ENCODE measurements at regions not wholly inside any gene's neighbourhood (a gene's known extent, or its start where the extent isn't known, plus 50 kb on each side); places are given as distances from the start of the nearest gene placed in this dataset.

DNA sequence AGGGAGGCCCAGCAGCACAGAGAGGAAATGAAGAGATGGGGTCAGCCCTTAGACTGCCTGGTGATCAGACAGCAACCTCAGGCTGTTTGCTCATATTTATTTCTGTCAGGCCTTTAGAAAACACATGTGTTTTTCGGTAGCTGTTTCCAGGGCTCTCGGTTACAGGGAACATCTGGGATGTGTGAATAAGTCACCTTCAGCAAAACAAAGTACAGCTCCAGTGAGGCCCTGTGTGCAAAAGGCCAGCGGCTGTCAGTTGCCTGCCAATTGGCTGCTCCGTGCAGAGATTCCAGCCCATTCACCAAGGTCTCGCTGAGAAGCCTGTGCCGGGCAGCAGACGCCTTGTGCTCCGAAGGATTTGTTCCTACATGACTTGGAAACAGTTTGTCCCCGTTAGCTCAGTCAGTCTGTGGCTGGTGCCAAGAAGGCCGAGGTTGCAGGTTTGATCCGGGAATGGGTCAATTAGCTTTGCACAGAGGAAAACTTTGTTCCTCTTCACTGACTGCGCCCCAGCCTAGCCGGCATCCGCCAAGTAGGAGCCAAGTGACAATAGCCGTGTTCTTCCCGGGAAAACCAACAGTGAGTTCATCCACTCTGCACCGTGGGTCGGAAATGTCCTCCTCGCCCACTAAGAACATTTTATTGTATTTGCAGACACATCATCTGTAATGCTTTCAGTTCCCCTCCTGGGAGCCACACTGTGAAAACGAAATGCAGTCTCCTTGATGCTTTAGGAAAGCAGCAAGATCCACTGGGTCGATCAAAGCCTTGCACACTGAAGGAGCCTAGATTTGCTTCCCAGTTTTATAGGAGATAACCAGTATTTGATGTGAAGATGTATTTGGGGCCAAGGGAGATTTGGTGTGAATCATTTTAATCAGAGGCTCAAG is 315.4 kb upstream of the CDYL start:
- Mint-ChIP-seq H3K9me3 (no peaks in the 10 kb centered on the region), H3K27ac (no peak overlapping the region), H3K4me3 (peak overlapping the region; percentile 36; the same call in 1 of the 2 replicates), H3K4me1 (ENCODE audit: low read depth) (peaks cover 62% of the 10 kb centered on the region), H3K36me3 (ENCODE audit: low read depth) (no peaks in the 10 kb centered on the region), H3K27me3 (ENCODE audit: insufficient read depth) (peaks cover 2% of the 10 kb centered on the region)
- DNase-seq, result no peak
- TF ChIP-seq, protein P1, sequence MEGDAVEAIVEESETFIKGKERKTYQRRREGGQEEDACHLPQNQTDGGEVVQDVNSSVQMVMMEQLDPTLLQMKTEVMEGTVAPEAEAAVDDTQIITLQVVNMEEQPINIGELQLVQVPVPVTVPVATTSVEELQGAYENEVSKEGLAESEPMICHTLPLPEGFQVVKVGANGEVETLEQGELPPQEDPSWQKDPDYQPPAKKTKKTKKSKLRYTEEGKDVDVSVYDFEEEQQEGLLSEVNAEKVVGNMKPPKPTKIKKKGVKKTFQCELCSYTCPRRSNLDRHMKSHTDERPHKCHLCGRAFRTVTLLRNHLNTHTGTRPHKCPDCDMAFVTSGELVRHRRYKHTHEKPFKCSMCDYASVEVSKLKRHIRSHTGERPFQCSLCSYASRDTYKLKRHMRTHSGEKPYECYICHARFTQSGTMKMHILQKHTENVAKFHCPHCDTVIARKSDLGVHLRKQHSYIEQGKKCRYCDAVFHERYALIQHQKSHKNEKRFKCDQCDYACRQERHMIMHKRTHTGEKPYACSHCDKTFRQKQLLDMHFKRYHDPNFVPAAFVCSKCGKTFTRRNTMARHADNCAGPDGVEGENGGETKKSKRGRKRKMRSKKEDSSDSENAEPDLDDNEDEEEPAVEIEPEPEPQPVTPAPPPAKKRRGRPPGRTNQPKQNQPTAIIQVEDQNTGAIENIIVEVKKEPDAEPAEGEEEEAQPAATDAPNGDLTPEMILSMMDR (IDR thresholded peaks at IDR 0.05), result no peak

- Mint-ChIP-seq H3K27me3 (ENCODE audit: insufficient read depth) (peaks cover 2% of the 10 kb centered on the region), H3K27ac (no peak overlapping the region; the same call in 1 of the 2 replicates), H3K9me3 (no peaks in the 10 kb centered on the region), H3K4me3 (no peak overlapping the region), H3K4me1 (ENCODE audit: low read depth) (peaks cover 56% of the 10 kb centered on the region), H3K36me3 (ENCODE audit: low read depth) (no peaks in the 10 kb centered on the region)
- TF ChIP-seq, protein P1 (IDR thresholded peaks at IDR 0.05), result no peak
- no peak for DNase-seq
These were observed 316.2 kb upstream of the CDYL start for GRCh38 chr6:4459996-4460395.

DNA sequence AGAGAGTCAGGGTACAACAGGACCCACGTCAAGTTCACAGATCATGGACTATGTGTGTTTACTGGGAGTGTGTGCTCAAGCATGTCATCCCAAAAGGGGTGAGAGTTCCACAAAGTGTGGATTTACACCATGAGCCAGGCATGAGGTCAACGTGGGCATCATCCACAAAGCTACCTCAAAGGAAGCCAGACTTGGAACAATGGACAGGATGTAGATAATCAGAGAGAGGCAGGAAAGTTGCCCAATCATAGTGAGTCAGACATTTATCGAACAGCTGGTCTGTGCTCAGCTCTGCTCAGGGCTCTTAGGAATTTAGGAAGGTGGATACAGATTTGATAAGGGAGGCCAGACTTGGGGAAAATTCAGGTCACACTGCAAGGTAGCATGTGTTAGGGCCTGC is 317.2 kb upstream of the CDYL start:
- Mint-ChIP-seq H3K4me3 (no peak overlapping the region), H3K27ac (peak overlapping the region; percentile 38; the same call in 1 of the 2 replicates), H3K4me1 (ENCODE audit: low read depth) (peaks cover 54% of the 10 kb centered on the region), H3K36me3 (ENCODE audit: low read depth) (no peaks in the 10 kb centered on the region), H3K9me3 (no peaks in the 10 kb centered on the region), H3K27me3 (ENCODE audit: insufficient read depth) (peaks cover 2% of the 10 kb centered on the region)
- TF ChIP-seq, protein P1 (IDR thresholded peaks at IDR 0.05), result no peak
- DNase-seq, result peak; percentile 55

DNA sequence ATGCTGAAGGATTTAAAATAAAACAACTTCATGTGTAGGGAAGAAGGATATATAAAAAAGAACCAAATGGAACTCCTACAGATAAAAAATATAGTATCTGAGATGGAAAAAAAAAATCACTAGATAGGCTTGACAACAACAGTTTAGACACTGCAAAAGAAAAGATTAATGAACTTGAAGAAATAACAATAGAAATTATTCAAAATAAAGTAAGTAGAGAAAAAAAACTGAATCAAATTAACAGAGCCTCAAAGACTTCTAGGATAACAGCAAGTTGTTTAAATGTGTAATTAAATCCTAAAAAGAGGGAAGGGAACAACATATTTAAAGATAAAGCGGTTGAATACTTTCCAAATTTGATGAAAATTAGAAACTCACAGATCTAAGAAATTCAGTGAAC is 316.3 kb upstream of the ECI2 start:
- peaks cover 20% of the 10 kb centered on the region for H3K36me3 Mint-ChIP-seq (ENCODE audit: low read depth)
- TF ChIP-seq, protein P1 (IDR thresholded peaks at IDR 0.05), result no peak
- no peaks in the 10 kb centered on the region for H3K27me3 Mint-ChIP-seq (ENCODE audit: insufficient read depth)
- peaks cover 19% of the 10 kb centered on the region for H3K9me3 Mint-ChIP-seq
- H3K4me1 Mint-ChIP-seq (ENCODE audit: low read depth), result peaks cover 26% of the 10 kb centered on the region
- DNase-seq, result no peak
- H3K4me3 Mint-ChIP-seq, result no peak overlapping the region
- no peak overlapping the region for H3K27ac Mint-ChIP-seq

GRCh38 chr6:4451081-4451480 is 315.7 kb upstream of the ECI2 start:
- H3K4me1 Mint-ChIP-seq (ENCODE audit: low read depth), result peaks cover 31% of the 10 kb centered on the region
- no peak overlapping the region for H3K4me3 Mint-ChIP-seq
- H3K27ac Mint-ChIP-seq, result no peak overlapping the region
- H3K9me3 Mint-ChIP-seq, result peaks cover 19% of the 10 kb centered on the region
- H3K36me3 Mint-ChIP-seq (ENCODE audit: low read depth), result peaks cover 20% of the 10 kb centered on the region
- DNase-seq, result no peak
- TF ChIP-seq, protein P1 (IDR thresholded peaks at IDR 0.05), result no peak
- H3K27me3 Mint-ChIP-seq (ENCODE audit: insufficient read depth), result no peaks in the 10 kb centered on the region
